Upper lobe of right lung (tissue), 1 donor: ENCODE measurements at regions not wholly inside any gene's neighbourhood (a gene's known extent, or its start where the extent isn't known, plus 50 kb on each side); places are given as distances from the start of the nearest gene placed in this dataset.
"Not testable (repeated sequence)": the region's sequence is repeated elsewhere in the genome, so short reads cannot be mapped to it uniquely, and the experiment has no call there.

Experiments
- ATAC-seq: fragments of 200-7000 bp; cut with Tn5 transposase; one replicate; pipeline ENCODE4 v1.9.1; 2020; ENCODE audit warnings: mild to moderate bottlenecking, moderate library complexity
- DNase-seq: peaks from one replicate; pipeline ENCODE4 v3.0.0-alpha.2; 2020
- H3K27ac ChIP-seq: fragments of 200-600 bp; one replicate; pipeline ENCODE4 v1.8.0; 2022
- H3K27me3 ChIP-seq: fragments of 200-600 bp; one replicate; pipeline ENCODE4 v1.8.0; 2022; ENCODE audit warnings: mild to moderate bottlenecking
- H3K36me3 ChIP-seq: fragments of 200-600 bp; one replicate; pipeline ENCODE4 v1.8.0; 2022
- H3K4me1 ChIP-seq: fragments of 200-600 bp; one replicate; pipeline ENCODE4 v1.8.0; 2022
- H3K4me3 ChIP-seq: fragments of 200-600 bp; one replicate; pipeline ENCODE4 v1.8.0; 2022; ENCODE audit warnings: mild to moderate bottlenecking
- H3K9me3 ChIP-seq: fragments of 200-600 bp; one replicate; pipeline ENCODE4 v1.8.0; 2022
- intact Hi-C: fragments of 100-400 bp; cut with DNase I; formaldehyde crosslinking; loops from one replicate; pipeline ENCODE4 v1.11.0; 2022
- TF ChIP-seq, protein P1 (sequence below): fragments of 200-600 bp; IDR thresholded peaks from one replicate; pipeline ENCODE4 v1.8.0; 2022; ENCODE audit warnings: antibody characterized with exemption
- donor health status: DM: no; HTN: yes; CAD: no; lungs with severe emphysema.

DNA sequence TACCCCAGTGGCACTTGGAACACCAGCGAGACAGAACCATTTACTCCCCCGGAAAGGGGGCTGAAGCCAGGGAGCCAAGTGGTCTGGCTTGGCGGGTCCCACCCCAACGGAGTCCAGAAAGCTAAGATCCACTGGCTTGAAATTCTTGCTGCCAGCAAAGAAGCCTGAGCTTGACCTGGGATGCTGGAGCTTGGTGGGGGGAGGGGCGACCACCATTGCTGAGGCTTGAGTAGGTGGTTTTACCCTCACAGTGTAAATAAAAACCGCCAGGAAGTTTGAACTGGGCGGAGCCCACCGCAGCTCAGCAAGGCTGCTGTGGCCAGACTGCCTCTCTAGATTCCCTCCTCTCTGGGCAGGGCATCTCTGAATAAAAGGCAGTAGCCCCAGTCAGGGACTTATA is 62.8 kb downstream of the RPS24 start:
- H3K4me3 ChIP-seq, H3K36me3 ChIP-seq, H3K27ac ChIP-seq, intact Hi-C loops, H3K4me1 ChIP-seq, H3K9me3 ChIP-seq, ATAC-seq, H3K27me3 ChIP-seq, DNase-seq: not testable (repeated sequence)

DNA sequence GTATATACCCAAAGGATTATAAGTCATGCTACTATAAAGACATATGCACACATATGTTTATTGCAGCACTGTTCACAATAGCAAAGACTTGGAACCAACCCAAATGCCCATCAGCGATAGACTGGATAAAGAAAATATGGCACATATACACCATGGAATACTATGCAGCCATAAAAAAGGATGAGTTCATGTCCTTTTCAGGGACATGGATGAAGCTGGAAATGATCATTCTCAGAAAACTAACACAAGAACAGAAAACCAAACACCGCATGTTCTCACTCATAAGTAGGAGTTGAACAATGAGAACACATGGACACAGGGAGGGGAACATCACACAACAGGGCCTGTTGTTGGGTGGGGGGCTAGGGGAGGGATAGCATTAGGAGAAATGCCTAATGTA is 68.9 kb downstream of the RPS24 start:
- H3K4me1 ChIP-seq, ATAC-seq, H3K36me3 ChIP-seq, H3K27me3 ChIP-seq, DNase-seq, H3K4me3 ChIP-seq, H3K9me3 ChIP-seq, H3K27ac ChIP-seq, intact Hi-C loops: not testable (repeated sequence)

DNA sequence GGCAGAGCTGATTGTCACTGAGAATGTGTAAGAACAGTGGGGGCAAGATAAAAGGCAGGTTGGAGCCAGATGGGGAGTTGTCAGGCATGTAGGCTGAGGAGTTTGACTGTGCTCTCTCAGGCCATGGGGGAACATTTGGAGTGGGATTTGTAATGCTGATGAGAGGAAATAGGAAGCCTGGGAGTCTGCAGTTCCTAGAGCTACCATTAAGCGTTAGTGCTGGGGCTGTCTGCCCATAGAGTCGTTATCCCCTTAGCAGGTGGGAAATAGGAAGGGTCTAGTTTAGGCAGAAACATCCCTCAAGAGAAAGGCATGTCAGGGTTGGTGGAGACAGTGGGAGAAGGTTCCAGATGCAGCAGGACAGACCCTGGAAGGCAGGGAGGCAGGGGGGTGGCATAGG is 75.5 kb downstream of the RPS24 start:
- TF ChIP-seq, protein P1, sequence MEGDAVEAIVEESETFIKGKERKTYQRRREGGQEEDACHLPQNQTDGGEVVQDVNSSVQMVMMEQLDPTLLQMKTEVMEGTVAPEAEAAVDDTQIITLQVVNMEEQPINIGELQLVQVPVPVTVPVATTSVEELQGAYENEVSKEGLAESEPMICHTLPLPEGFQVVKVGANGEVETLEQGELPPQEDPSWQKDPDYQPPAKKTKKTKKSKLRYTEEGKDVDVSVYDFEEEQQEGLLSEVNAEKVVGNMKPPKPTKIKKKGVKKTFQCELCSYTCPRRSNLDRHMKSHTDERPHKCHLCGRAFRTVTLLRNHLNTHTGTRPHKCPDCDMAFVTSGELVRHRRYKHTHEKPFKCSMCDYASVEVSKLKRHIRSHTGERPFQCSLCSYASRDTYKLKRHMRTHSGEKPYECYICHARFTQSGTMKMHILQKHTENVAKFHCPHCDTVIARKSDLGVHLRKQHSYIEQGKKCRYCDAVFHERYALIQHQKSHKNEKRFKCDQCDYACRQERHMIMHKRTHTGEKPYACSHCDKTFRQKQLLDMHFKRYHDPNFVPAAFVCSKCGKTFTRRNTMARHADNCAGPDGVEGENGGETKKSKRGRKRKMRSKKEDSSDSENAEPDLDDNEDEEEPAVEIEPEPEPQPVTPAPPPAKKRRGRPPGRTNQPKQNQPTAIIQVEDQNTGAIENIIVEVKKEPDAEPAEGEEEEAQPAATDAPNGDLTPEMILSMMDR, result no peak
- Histone ChIP-seq H3K9me3 (no peaks in the 10 kb centered on the region), H3K4me3 (no peak overlapping the region), H3K27ac (no peak overlapping the region), H3K4me1 (no peaks in the 10 kb centered on the region), H3K36me3 (no peaks in the 10 kb centered on the region), H3K27me3 (no peaks in the 10 kb centered on the region)
- DNase-seq (no peak), ATAC-seq (no peak)
- intact Hi-C loops, result no loop called here

DNA sequence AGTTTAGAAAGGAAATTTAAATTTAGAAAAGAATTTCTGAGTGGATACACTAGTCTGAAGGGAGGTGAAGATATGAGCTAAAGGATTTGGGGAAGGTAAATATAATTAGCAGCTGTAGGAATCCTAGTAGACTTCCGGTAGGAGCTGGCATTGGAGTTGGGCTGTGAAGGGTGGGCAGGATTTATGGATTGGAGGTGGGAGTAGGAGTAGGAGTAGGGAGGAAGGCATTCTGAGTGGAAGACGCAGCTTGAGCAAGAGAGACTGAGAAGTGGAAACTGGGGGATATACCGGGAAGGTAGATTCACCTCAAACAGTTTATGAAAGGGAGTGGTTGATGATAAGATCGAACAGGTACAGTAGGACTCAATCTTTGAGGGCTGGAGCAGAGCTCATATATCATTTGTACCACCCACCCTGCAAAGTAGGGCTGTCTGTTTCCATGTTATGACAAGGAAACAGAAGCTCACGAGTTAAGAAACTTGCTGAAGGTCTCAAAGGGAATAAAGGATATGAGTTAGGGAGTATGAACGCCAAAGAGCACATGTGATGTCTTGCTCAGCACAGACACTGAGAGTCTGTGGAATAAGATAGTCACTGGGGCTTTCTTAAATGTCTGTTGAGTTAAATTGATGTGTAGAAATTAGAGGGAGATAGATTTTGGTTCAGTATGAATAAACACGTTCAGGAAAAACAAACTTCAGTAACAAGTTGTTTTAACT is 81.6 kb downstream of the RPS24 start:
- H3K27ac ChIP-seq, result no peak overlapping the region
- H3K4me1 ChIP-seq, result no peaks in the 10 kb centered on the region
- no peaks in the 10 kb centered on the region for H3K9me3 ChIP-seq
- H3K4me3 ChIP-seq, result no peak overlapping the region
- H3K27me3 ChIP-seq, result no peaks in the 10 kb centered on the region
- DNase-seq, result no peak
- intact Hi-C loops, result no loop called here
- TF ChIP-seq, protein P1, result no peak
- ATAC-seq, result no peak
- H3K36me3 ChIP-seq, result no peaks in the 10 kb centered on the region

DNA sequence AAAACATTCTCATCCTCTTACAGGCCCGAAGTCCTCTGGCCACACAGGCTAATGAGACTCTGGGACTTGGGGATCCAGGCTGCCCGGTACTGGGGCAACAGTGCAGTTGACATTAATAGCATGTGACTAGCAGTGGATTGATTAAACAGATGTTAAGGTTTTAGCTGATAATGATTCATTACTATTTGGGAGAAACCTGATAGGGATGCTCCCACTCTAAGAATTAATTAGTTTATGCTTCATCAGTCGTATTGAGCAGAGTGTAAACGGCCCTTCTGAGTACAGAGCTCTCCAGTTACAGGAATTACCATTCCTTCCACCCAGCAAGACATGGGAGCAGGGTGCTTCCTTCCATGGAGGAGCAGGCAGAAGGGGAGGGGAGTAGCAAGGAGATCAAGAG is 82.7 kb downstream of the RPS24 start:
- intact Hi-C loops, result no loop called here
- ATAC-seq (no peak), DNase-seq (no peak)
- Histone ChIP-seq H3K27ac (no peak overlapping the region), H3K27me3 (no peaks in the 10 kb centered on the region), H3K4me3 (no peak overlapping the region), H3K36me3 (no peaks in the 10 kb centered on the region), H3K9me3 (peaks cover under 1% of the 10 kb centered on the region), H3K4me1 (no peaks in the 10 kb centered on the region)
- TF ChIP-seq, protein P1, result no peak

DNA sequence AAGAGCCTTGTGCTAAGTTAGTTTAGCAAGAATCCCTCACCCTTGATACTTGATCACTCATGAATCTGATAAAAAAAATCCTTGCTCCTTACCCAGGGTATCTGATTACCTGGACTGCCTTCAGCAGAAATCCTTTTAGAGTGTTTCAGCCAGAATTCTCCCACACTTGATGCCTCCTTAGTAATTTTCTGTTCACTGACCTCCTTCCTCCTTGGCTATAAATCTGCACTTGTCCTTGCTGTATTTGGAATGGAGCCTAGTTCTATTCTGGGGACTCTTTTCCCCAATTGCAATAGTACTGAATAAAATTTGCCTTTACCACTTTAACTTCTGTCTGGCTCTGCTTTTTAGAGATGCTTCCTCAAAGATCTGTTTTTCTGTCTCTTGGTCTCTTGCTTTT is 84.9 kb downstream of the RPS24 start:
- ATAC-seq (no peak), DNase-seq (no peak)
- TF ChIP-seq, protein P1, result no peak
- no peaks in the 10 kb centered on the region for H3K27me3 ChIP-seq
- H3K27ac ChIP-seq, result no peak overlapping the region
- H3K9me3 ChIP-seq, result peaks cover 12% of the 10 kb centered on the region
- H3K4me1 ChIP-seq, result no peaks in the 10 kb centered on the region
- intact Hi-C loops, result no loop called here
- no peaks in the 10 kb centered on the region for H3K36me3 ChIP-seq
- H3K4me3 ChIP-seq, result no peak overlapping the region

DNA sequence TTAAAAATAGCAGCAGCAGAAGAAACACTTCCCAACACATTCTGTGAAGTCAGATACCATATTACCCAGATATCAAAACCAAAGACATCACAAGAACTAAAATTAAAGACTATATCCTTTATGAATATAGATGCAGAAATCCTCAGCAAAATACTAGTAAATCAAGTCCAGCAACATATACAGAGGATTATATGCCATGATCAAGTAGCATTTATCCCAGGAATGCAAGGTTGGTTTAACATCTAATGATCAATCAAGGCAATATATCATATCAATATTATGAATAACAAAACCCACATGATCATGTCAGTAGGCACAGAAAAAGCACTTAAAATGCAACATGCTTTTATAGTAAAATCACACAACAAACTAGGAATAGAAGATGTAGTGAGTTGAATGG is 88.1 kb downstream of the RPS24 start:
- intact Hi-C loops, result no loop called here
- Histone ChIP-seq H3K9me3 (peaks cover 12% of the 10 kb centered on the region), H3K27me3 (no peaks in the 10 kb centered on the region), H3K27ac (no peak overlapping the region), H3K4me3 (no peak overlapping the region), H3K4me1 (no peaks in the 10 kb centered on the region), H3K36me3 (no peaks in the 10 kb centered on the region)
- ATAC-seq, result no peak
- no peak for DNase-seq
- TF ChIP-seq, protein P1, result no peak
